ENCODE measurements at regions not wholly inside any gene's neighbourhood (a gene's known extent, or its start where the extent isn't known, plus 50 kb on each side); places are given as distances from the start of the nearest gene placed in this dataset.

GRCh38 chr11:19571906-19572305 lies 140.7 kb upstream of the NAV2 start:
- 73 to 74% methylated on average over 4 of the region's 4 CpGs for WGBS, 2 donors

GRCh38 chr11:19570889-19571288 lies 141.7 kb upstream of the NAV2 start:
- Histone ChIP-seq H3K27ac (no peak overlapping the region), H3K27me3 (no peaks in the 10 kb centered on the region), H3K4me1 (peaks cover 0 to under 1% (median 0%) of the 10 kb centered on the region in 4 donors), H3K4me3 (no peak overlapping the region), H3K36me3 (no peaks in the 10 kb centered on the region), H3K9me3 (no peaks in the 10 kb centered on the region)
- TF ChIP-seq POLR2A (IDR thresholded peaks at IDR 0.05) (no peak), CTCF (IDR thresholded peaks at IDR 0.05) (no peak), EP300 (IDR thresholded peaks at IDR 0.05) (no peak)
- WGBS, 2 donors = 84 to 100% methylated on average over 1 of the region's 1 CpG
- no peak for DNase-seq (ENCODE audit: low spot score in 2 of 2)

More at GRCh38 chr11:19571906-19572305, 140.7 kb upstream of the NAV2 start:
- peaks cover 0 to 10% (median 4%) of the 10 kb centered on the region in 4 donors for H3K4me1 ChIP-seq
- H3K36me3 ChIP-seq = no peaks in the 10 kb centered on the region
- H3K9me3 ChIP-seq = no peaks in the 10 kb centered on the region
- DNase-seq (ENCODE audit: low spot score in 2 of 2) = no peak
- no peak overlapping the region for H3K4me3 ChIP-seq
- H3K27ac ChIP-seq = no peak overlapping the region
- no peak for TF ChIP-seq POLR2A (IDR thresholded peaks at IDR 0.05)
- TF ChIP-seq EP300 (IDR thresholded peaks at IDR 0.05) = no peak
- no peak for TF ChIP-seq CTCF (IDR thresholded peaks at IDR 0.05)
- no peaks in the 10 kb centered on the region for H3K27me3 ChIP-seq

- Histone ChIP-seq H3K36me3 (no peaks in the 10 kb centered on the region), H3K27ac (no peak overlapping the region), H3K4me1 (peaks cover 0 to 13% (median 0%) of the 10 kb centered on the region in 4 donors), H3K4me3 (no peak overlapping the region), H3K27me3 (no peaks in the 10 kb centered on the region), H3K9me3 (no peaks in the 10 kb centered on the region)
- DNase-seq (ENCODE audit: low spot score in 2 of 2) = no peak
- WGBS, 2 donors = 76 to 91% methylated on average over 3 of the region's 3 CpGs
- no peak for TF ChIP-seq CTCF (IDR thresholded peaks at IDR 0.05)
- no peak for TF ChIP-seq EP300 (IDR thresholded peaks at IDR 0.05)
- no peak for TF ChIP-seq POLR2A (IDR thresholded peaks at IDR 0.05)
These were observed 144.6 kb upstream of the NAV2 start for GRCh38 chr11:19567996-19568395.

- no peak overlapping the region for H3K4me3 ChIP-seq
- no peak for TF ChIP-seq EP300 (IDR thresholded peaks at IDR 0.05)
- TF ChIP-seq POLR2A (IDR thresholded peaks at IDR 0.05) = no peak
- TF ChIP-seq CTCF (IDR thresholded peaks at IDR 0.05) = no peak
- no peaks in the 10 kb centered on the region for H3K27me3 ChIP-seq
- no peaks in the 10 kb centered on the region for H3K36me3 ChIP-seq
- no peak for DNase-seq (ENCODE audit: low spot score in 2 of 2)
- H3K27ac ChIP-seq = no peak overlapping the region
- 88 to 93% methylated on average over 5 of the region's 5 CpGs for WGBS, 2 donors
- peaks cover 0 to 13% (median 0%) of the 10 kb centered on the region in 4 donors for H3K4me1 ChIP-seq
- no peaks in the 10 kb centered on the region for H3K9me3 ChIP-seq
These were observed 145.9 kb upstream of the NAV2 start for GRCh38 chr11:19566583-19567379.

- 94 to 95% methylated on average over 7 of the region's 7 CpGs for WGBS, 2 donors
- no peaks in the 10 kb centered on the region for H3K36me3 ChIP-seq
- H3K4me3 ChIP-seq = no peak overlapping the region
- no peaks in the 10 kb centered on the region for H3K27me3 ChIP-seq
- no peak for TF ChIP-seq CTCF (IDR thresholded peaks at IDR 0.05)
- TF ChIP-seq POLR2A (IDR thresholded peaks at IDR 0.05) = no peak
- TF ChIP-seq EP300 (IDR thresholded peaks at IDR 0.05) = no peak
- no peak for DNase-seq (ENCODE audit: low spot score in 2 of 2)
- no peaks in the 10 kb centered on the region for H3K9me3 ChIP-seq
- peaks cover 0 to 13% (median 0%) of the 10 kb centered on the region in 4 donors for H3K4me1 ChIP-seq
- no peak overlapping the region for H3K27ac ChIP-seq
These were observed 147.0 kb upstream of the NAV2 start for GRCh38 chr11:19565639-19566038.
